T-helper 17 cell (primary cell): ENCODE measurements at regions not wholly inside any gene's neighbourhood (a gene's known extent, or its start where the extent isn't known, plus 50 kb on each side); places are given as distances from the start of the nearest gene placed in this dataset.
"Not testable (repeated sequence)": the region's sequence is repeated elsewhere in the genome, so short reads cannot be mapped to it uniquely, and the experiment has no call there.

ENCODE experiments used
- ATAC-seq: fragments of 150-1000 bp; cut with Tn5 transposase; 2 replicates; pipeline ENCODE4 v1.10.0; 2021; ENCODE audit warnings: mild to moderate bottlenecking, moderate library complexity
- DNase-seq, 3 donors: peaks; one replicate each; pipeline versions ENCODE4 v3.0.0 to v3.0.0-alpha.2; 2020 to 2021
- H3K9me3 ChIP-seq: one replicate; pipeline ENCODE4 v1.7.0; 2013; ENCODE audit warnings: low read length, mild to moderate bottlenecking; ENCODE audit not compliant: control insufficient read depth, poor library complexity, severe bottlenecking
- H3K27ac Mint-ChIP-seq: one replicate; pipeline ENCODE4 v1.8.0; 2022; ENCODE audit warnings: mild to moderate bottlenecking, moderate library complexity, mixed read lengths
- H3K27me3 Mint-ChIP-seq: one replicate; pipeline ENCODE4 v1.8.0; 2022; ENCODE audit warnings: mixed read lengths
- H3K36me3 Mint-ChIP-seq: one replicate; pipeline ENCODE4 v1.8.0; 2022; ENCODE audit warnings: low read depth, mixed read lengths
- H3K4me1 Mint-ChIP-seq: one replicate; pipeline ENCODE4 v1.8.0; 2022; ENCODE audit warnings: mild to moderate bottlenecking, mixed read lengths
- H3K4me3 Mint-ChIP-seq: one replicate; pipeline ENCODE4 v1.8.0; 2022; ENCODE audit warnings: mild to moderate bottlenecking, moderate library complexity, mixed read lengths

- H3K27ac Mint-ChIP-seq, result no peak overlapping the region
- DNase-seq (no peak), ATAC-seq (no peak)
- no peak overlapping the region for H3K4me3 Mint-ChIP-seq
- H3K27me3 Mint-ChIP-seq, result peaks cover 9% of the 10 kb centered on the region
- H3K36me3 Mint-ChIP-seq, result no peaks in the 10 kb centered on the region
- H3K4me1 Mint-ChIP-seq, result peaks cover 15% of the 10 kb centered on the region
- no peaks in the 10 kb centered on the region for H3K9me3 ChIP-seq
These were observed 51.0 kb upstream of the RCBTB2 start for GRCh38 chr13:48583859-48584311.

- DNase-seq, result no peak
- no peaks in the 10 kb centered on the region for H3K36me3 Mint-ChIP-seq
- no peak overlapping the region for H3K27ac Mint-ChIP-seq
- ATAC-seq, result peak; percentile 28
- peaks cover 9% of the 10 kb centered on the region for H3K27me3 Mint-ChIP-seq
- H3K9me3 ChIP-seq, result no peaks in the 10 kb centered on the region
- H3K4me3 Mint-ChIP-seq, result no peak overlapping the region
- H3K4me1 Mint-ChIP-seq, result peaks cover 12% of the 10 kb centered on the region
These were observed 52.6 kb upstream of the RCBTB2 start for GRCh38 chr13:48585456-48585840.

- peak overlapping the region; percentile 90 for H3K27ac Mint-ChIP-seq
These were observed 53.8 kb upstream of the RCBTB2 start for GRCh38 chr13:48586591-48587103.

GRCh38 chr13:48588120-48588519, 55.2 kb upstream of the RCBTB2 start:
- no peak overlapping the region for H3K4me3 Mint-ChIP-seq
- no peak for ATAC-seq
- H3K9me3 ChIP-seq, result no peaks in the 10 kb centered on the region
- peaks cover 7% of the 10 kb centered on the region for H3K27me3 Mint-ChIP-seq
- H3K27ac Mint-ChIP-seq, result no peak overlapping the region
- no peak for DNase-seq
- peaks cover 14% of the 10 kb centered on the region for H3K4me1 Mint-ChIP-seq
- no peaks in the 10 kb centered on the region for H3K36me3 Mint-ChIP-seq

More at GRCh38 chr13:48586591-48587103, 53.8 kb upstream of the RCBTB2 start:
- Mint-ChIP-seq H3K27me3 (peaks cover 9% of the 10 kb centered on the region), H3K36me3 (no peaks in the 10 kb centered on the region), H3K4me3 (peak overlapping the region; percentile 68), H3K4me1 (peaks cover 12% of the 10 kb centered on the region)
- ATAC-seq (no peak), DNase-seq (no peak)
- no peaks in the 10 kb centered on the region for H3K9me3 ChIP-seq

GRCh38 chr13:48590141-48590901, 57.4 kb upstream of the RCBTB2 start:
- ATAC-seq, result no peak
- no peak overlapping the region for H3K27ac Mint-ChIP-seq
- no peaks in the 10 kb centered on the region for H3K27me3 Mint-ChIP-seq
- H3K9me3 ChIP-seq, result no peaks in the 10 kb centered on the region
- peaks cover 15% of the 10 kb centered on the region for H3K4me1 Mint-ChIP-seq
- H3K36me3 Mint-ChIP-seq, result no peaks in the 10 kb centered on the region
- DNase-seq, result no peak
- no peak overlapping the region for H3K4me3 Mint-ChIP-seq

- H3K4me3 Mint-ChIP-seq, H3K9me3 ChIP-seq, ATAC-seq, DNase-seq, H3K27ac Mint-ChIP-seq, H3K36me3 Mint-ChIP-seq, H3K27me3 Mint-ChIP-seq: not testable (repeated sequence)
- peaks cover 11% of the 10 kb centered on the region for H3K4me1 Mint-ChIP-seq
These were observed 58.4 kb upstream of the RCBTB2 start for GRCh38 chr13:48591124-48591872.

GRCh38 chr13:48591889-48592687, 59.2 kb upstream of the RCBTB2 start:
- peaks cover 5% of the 10 kb centered on the region for H3K4me1 Mint-ChIP-seq
- no peak overlapping the region for H3K27ac Mint-ChIP-seq
- no peak for ATAC-seq
- no peaks in the 10 kb centered on the region for H3K27me3 Mint-ChIP-seq
- DNase-seq, result no peak
- H3K4me3 Mint-ChIP-seq, result no peak overlapping the region
- no peaks in the 10 kb centered on the region for H3K9me3 ChIP-seq
- H3K36me3 Mint-ChIP-seq, result no peaks in the 10 kb centered on the region

- DNase-seq (no peak), ATAC-seq (no peak)
- H3K4me3 Mint-ChIP-seq, result no peak overlapping the region
- no peaks in the 10 kb centered on the region for H3K27me3 Mint-ChIP-seq
- peaks cover 4% of the 10 kb centered on the region for H3K4me1 Mint-ChIP-seq
- H3K36me3 Mint-ChIP-seq, result no peaks in the 10 kb centered on the region
- no peak overlapping the region for H3K27ac Mint-ChIP-seq
- no peaks in the 10 kb centered on the region for H3K9me3 ChIP-seq
These were observed 59.8 kb upstream of the RCBTB2 start for GRCh38 chr13:48592688-48593049.

GRCh38 chr13:48593536-48593935, 60.2 kb upstream of the CYSLTR2 start:
- no peak overlapping the region for H3K27ac Mint-ChIP-seq

GRCh38 chr13:48594096-48594815, 59.5 kb upstream of the CYSLTR2 start:
- DNase-seq, result no peak
- Mint-ChIP-seq H3K27ac (no peak overlapping the region), H3K27me3 (no peaks in the 10 kb centered on the region), H3K4me3 (no peak overlapping the region), H3K36me3 (peaks cover 5% of the 10 kb centered on the region), H3K4me1 (peaks cover 4% of the 10 kb centered on the region)
- H3K9me3 ChIP-seq, result no peaks in the 10 kb centered on the region
- ATAC-seq, result no peak

More at GRCh38 chr13:48593536-48593935, 60.2 kb upstream of the CYSLTR2 start:
- no peak overlapping the region for H3K4me3 Mint-ChIP-seq
- peaks cover 4% of the 10 kb centered on the region for H3K4me1 Mint-ChIP-seq
- ATAC-seq (no peak), DNase-seq (no peak)
- H3K9me3 ChIP-seq, result no peaks in the 10 kb centered on the region
- no peaks in the 10 kb centered on the region for H3K27me3 Mint-ChIP-seq
- H3K36me3 Mint-ChIP-seq, result peaks cover 4% of the 10 kb centered on the region

- no peak overlapping the region for H3K27ac Mint-ChIP-seq
- no peak overlapping the region for H3K4me3 Mint-ChIP-seq
- peaks cover 5% of the 10 kb centered on the region for H3K36me3 Mint-ChIP-seq
- ATAC-seq, result peak; percentile 93
- H3K9me3 ChIP-seq, result no peaks in the 10 kb centered on the region
- DNase-seq, result peak; percentile 16 to 38 (median 29)
- H3K4me1 Mint-ChIP-seq, result peaks cover 8% of the 10 kb centered on the region
- H3K27me3 Mint-ChIP-seq, result no peaks in the 10 kb centered on the region
These were observed 58.0 kb upstream of the CYSLTR2 start for GRCh38 chr13:48595431-48596429.
